ENCODE measurements at regions not wholly inside any gene's neighbourhood (a gene's known extent, or its start where the extent isn't known, plus 50 kb on each side); places are given as distances from the start of the nearest gene placed in this dataset.

DNA sequence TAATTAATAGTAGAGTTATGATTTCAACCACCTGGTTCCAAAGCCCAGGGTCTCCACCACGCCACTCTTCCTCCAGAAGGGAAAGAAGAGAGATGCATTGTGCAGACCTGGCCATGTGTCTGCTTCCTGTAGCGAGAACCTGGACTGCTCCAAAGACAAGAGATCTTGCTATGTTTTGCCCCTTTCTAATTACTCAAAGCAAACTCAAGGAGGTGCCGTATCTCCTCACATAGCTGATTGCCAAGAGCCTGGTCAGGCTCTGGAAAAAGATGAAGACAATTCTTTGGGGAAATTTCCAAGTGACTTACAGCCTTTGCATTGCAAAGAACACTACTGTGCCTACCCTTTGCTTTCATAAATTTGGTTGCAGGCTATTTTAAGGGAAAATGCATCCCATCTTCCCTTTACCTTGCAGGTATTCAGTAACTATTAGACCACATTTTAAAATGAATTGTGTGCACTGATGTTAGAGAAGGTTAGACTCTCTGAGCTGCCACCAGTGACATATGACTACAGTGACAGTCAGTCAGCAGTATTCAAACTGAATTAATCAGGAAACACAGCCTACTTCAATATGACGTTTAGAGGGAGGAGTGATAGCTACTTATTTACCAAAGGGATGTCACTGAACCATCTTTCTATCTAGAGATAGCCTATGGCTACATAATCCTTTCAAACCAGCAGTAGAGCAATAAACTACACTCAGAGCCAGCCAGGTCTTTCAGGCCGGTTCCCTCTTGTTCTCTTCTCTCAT lies 842.1 kb upstream of the FANCL start:
- Mint-ChIP-seq H3K9me3 (peaks cover 4% of the 10 kb centered on the region), H3K27me3 (ENCODE audit: low read depth) (no peaks in the 10 kb centered on the region), H3K36me3 (ENCODE audit: low read depth) (no peaks in the 10 kb centered on the region), H3K27ac (no peak overlapping the region), H3K4me3 (ENCODE audit: low read depth) (no peak overlapping the region), H3K4me1 (ENCODE audit: low read depth) (no peaks in the 10 kb centered on the region)
- DNase-seq (ENCODE audit: low spot score), result no peak
- intact Hi-C loops (cut with micrococcal nuclease), result no loop called here

DNA sequence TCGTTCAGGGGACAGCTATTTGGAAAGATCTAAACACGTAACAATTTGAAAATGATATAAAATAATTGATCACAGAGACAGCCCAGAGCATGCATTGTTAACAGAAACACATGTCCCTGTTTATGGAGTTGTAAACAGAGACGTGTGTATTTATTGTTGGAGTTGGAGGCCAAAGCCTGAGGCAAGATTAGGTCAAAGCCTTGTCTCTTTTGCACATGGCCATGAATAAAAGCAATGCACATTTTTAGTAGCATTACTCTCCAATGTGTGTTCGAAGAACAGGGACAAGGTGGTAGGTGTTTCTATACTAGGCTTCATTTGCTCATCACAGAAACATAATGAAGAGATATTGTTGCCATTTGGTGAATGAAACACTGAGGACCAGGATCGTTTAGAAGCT lies 841.5 kb upstream of the FANCL start:
- H3K27me3 Mint-ChIP-seq (ENCODE audit: low read depth), result no peaks in the 10 kb centered on the region
- no peak overlapping the region for H3K27ac Mint-ChIP-seq
- no peak overlapping the region for H3K4me3 Mint-ChIP-seq (ENCODE audit: low read depth)
- DNase-seq (ENCODE audit: low spot score), result no peak
- H3K9me3 Mint-ChIP-seq, result peaks cover 4% of the 10 kb centered on the region
- H3K4me1 Mint-ChIP-seq (ENCODE audit: low read depth), result no peaks in the 10 kb centered on the region
- H3K36me3 Mint-ChIP-seq (ENCODE audit: low read depth), result no peaks in the 10 kb centered on the region
- intact Hi-C loops (cut with micrococcal nuclease), result no loop called here

DNA sequence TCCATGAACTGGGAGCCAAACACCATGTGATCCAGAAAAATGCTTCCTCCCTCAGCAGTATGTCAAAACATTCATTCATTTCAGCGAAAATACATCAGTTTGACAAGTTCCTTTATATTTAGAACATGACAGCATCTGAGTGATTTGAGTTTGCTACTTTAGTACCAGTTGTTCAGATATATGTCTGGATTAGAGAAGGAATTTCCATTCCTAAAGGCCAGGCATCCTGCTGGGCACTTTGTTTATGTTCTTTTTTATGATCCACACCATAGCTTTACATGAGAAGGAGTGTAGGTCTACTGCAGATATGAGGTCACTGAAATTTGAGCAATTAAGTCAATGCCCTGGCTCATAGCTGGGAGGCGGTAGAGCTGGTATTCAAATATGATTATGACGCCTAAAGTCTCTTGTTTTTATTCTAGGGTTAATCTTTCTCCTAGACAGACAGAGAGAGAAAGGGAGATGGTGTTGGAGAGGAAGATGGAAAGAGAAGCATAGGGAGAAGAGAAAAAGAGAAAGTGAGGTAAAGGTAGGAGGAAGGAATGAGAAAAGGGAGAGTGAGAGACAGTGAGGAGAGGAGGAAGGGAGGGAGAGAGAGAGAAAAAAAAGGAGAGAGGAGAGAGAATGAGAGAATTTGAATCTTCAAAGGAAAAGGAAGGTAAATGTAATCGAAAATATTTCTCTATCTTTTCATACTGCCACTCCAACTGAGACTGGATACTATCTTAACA lies 839.5 kb upstream of the FANCL start:
- Mint-ChIP-seq H3K4me1 (ENCODE audit: low read depth) (no peaks in the 10 kb centered on the region), H3K4me3 (ENCODE audit: low read depth) (no peak overlapping the region), H3K9me3 (no peaks in the 10 kb centered on the region), H3K36me3 (ENCODE audit: low read depth) (no peaks in the 10 kb centered on the region), H3K27ac (no peak overlapping the region), H3K27me3 (ENCODE audit: low read depth) (no peaks in the 10 kb centered on the region)
- DNase-seq (ENCODE audit: low spot score), result no peak
- intact Hi-C loops (cut with micrococcal nuclease), result no loop called here

DNA sequence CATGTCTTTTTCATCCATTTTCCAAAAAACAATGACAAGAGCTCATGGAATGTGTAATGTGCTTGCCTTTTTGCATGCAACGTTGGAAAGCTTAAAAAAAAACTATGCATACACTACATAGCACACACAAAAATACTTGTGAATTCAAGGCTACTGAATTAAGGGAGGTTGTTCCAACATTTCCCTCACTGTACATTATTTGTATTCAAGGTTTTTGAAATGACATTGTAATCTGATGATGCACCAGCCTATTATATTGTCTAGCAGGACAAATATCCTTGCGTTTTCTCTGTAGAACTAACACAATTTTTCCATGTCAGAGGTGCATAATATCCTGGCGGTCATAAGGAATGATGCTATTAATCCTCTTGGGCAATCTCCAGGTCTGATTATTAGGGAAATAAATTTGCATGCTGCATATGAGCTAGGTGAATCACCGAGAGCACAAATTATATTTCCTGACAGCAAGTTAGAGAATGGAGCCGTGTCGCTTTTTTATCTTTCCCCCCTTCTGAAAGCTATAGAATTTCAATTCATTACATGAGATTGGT lies 836.9 kb upstream of the FANCL start:
- Mint-ChIP-seq H3K4me1 (ENCODE audit: low read depth) (no peaks in the 10 kb centered on the region), H3K27ac (no peak overlapping the region), H3K27me3 (ENCODE audit: low read depth) (no peaks in the 10 kb centered on the region), H3K9me3 (no peaks in the 10 kb centered on the region), H3K36me3 (ENCODE audit: low read depth) (no peaks in the 10 kb centered on the region), H3K4me3 (ENCODE audit: low read depth) (no peak overlapping the region)
- no peak for DNase-seq (ENCODE audit: low spot score)
- intact Hi-C loops (cut with micrococcal nuclease), result no loop called here

DNA sequence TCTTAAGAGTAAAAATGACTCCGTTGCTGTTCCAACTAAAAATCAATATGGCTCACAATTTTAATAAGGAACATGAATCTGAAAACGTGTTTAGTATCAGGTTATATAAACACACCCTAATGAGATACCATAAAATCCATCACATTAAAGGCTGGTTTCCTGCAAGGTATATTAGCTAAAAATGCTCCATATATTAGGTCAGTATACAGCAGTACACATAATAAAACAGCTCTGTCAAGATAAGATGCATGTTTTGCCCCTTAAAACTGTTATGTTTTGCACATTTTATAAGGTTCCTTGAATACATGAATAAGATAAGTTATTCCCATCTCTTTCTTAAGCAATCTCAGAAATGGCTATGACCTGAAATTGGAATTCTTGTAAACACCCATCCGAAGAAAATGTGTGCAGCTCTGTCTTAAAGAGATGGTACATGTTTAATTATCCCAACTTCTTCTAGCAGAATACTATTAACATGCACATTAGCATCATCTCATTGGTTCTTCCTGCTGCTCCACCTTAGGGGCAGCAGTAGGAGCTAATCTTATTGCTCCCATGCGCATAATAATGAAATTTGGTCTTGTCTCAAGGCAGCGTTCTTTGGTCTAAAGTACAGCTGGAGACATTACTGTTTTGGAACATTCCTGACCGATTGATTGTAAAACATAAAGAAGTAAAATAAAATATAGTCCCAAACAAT lies 836.1 kb upstream of the FANCL start:
- Mint-ChIP-seq H3K36me3 (ENCODE audit: low read depth) (no peaks in the 10 kb centered on the region), H3K4me1 (ENCODE audit: low read depth) (no peaks in the 10 kb centered on the region), H3K4me3 (ENCODE audit: low read depth) (no peak overlapping the region)

DNA sequence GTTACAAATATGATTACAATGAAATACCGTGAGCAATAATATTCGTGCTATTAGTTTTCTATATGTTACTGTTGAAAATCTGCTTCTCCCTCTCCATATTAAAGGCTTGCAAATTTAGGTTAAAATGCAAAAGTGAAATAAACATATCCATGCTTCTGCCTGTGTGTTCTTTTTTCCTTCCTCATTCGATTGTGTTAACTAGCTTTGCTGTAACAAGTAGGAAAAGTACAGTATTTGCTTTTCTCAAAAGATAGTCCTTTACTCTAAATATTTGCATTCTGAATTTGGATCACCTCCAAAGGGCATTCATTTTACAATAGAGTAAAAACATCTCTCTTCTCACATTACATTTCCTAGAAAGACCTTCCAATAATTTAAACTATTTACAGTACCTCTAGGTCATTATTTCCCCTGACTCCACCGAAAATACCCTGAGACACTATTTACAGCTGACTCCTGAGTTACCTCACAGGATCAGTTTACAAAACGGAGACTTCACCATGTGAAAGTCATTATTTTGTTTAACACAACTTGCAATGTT lies 835.0 kb upstream of the FANCL start:
- Mint-ChIP-seq H3K9me3 (no peaks in the 10 kb centered on the region), H3K36me3 (ENCODE audit: low read depth) (no peaks in the 10 kb centered on the region), H3K27me3 (ENCODE audit: low read depth) (no peaks in the 10 kb centered on the region), H3K4me1 (ENCODE audit: low read depth) (no peaks in the 10 kb centered on the region), H3K4me3 (ENCODE audit: low read depth) (no peak overlapping the region), H3K27ac (no peak overlapping the region)
- intact Hi-C loops (cut with micrococcal nuclease), result no loop called here
- DNase-seq (ENCODE audit: low spot score), result no peak

More for the DNA sequence above, 836.1 kb upstream of the FANCL start:
- no peak for DNase-seq (ENCODE audit: low spot score)
- intact Hi-C loops (cut with micrococcal nuclease), result no loop called here
- Mint-ChIP-seq H3K27ac (no peak overlapping the region), H3K27me3 (ENCODE audit: low read depth) (no peaks in the 10 kb centered on the region), H3K9me3 (no peaks in the 10 kb centered on the region)

DNA sequence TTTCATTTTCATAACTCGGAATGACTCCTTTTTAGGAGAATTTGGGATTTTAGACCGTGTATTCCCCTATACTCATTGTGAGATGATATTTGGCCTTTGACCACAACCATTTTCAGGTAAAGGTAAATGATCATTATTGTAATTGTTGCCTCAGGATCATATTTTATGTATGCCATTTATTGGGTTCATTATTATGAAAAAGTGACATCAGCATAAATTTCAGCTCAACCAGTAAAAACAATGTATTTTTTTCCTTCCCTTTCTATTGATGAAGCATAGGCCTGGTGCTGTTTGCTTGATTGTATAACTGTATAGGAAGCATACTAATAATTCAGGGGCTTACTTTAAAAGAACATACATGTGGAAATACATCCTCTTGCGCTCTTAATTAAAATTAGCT lies 832.9 kb upstream of the FANCL start:
- intact Hi-C loops (cut with micrococcal nuclease), result no loop called here
- no peaks in the 10 kb centered on the region for H3K27me3 Mint-ChIP-seq (ENCODE audit: low read depth)
- H3K27ac Mint-ChIP-seq, result no peak overlapping the region
- H3K36me3 Mint-ChIP-seq (ENCODE audit: low read depth), result no peaks in the 10 kb centered on the region
- H3K9me3 Mint-ChIP-seq, result no peaks in the 10 kb centered on the region
- H3K4me3 Mint-ChIP-seq (ENCODE audit: low read depth), result no peak overlapping the region
- no peak for DNase-seq (ENCODE audit: low spot score)
- H3K4me1 Mint-ChIP-seq (ENCODE audit: low read depth), result no peaks in the 10 kb centered on the region

DNA sequence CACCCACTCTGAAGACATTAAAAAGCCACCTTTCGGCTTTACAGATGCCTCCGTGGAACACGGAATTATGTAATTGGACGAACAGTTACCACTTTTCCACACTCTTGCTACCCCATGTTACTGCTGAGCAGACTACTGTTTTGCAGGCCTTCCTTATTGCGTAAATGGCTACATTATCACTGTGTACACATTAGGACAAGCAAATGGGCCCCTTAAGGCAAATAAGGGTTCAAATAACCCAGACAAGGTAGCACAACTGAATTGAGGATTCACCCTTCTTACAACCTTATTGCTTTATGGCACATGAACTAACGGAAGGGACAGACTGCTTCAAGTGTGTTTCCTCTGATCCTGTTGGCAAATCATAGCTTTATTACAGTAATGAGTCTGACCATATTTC lies 832.2 kb upstream of the FANCL start:
- Mint-ChIP-seq H3K4me1 (ENCODE audit: low read depth) (no peaks in the 10 kb centered on the region), H3K9me3 (no peaks in the 10 kb centered on the region), H3K27me3 (ENCODE audit: low read depth) (no peaks in the 10 kb centered on the region), H3K36me3 (ENCODE audit: low read depth) (no peaks in the 10 kb centered on the region), H3K27ac (no peak overlapping the region), H3K4me3 (ENCODE audit: low read depth) (no peak overlapping the region)
- no peak for DNase-seq (ENCODE audit: low spot score)
- intact Hi-C loops (cut with micrococcal nuclease), result no loop called here

DNA sequence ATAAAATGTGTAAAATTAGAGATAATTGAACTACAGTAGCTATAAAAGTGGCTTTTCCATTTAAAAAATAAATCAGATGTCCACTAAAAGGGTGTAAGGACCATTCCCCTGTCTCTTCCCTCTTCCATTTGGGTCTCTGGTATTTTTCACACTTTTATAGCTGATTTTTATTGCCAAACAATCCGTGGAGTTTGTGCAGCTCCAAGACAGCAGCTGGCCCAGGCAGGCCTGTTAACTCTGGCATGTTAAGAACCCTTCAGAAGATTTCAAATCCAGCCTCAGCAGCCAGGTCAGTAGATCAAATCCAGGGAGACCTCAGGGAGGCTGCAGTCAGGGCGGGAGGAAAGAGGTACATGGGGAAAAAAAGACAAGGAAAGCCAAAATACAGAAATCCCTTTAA lies 827.1 kb upstream of the FANCL start:
- Mint-ChIP-seq H3K9me3 (no peaks in the 10 kb centered on the region), H3K36me3 (ENCODE audit: low read depth) (no peaks in the 10 kb centered on the region), H3K4me3 (ENCODE audit: low read depth) (no peak overlapping the region), H3K27ac (no peak overlapping the region), H3K27me3 (ENCODE audit: low read depth) (no peaks in the 10 kb centered on the region), H3K4me1 (ENCODE audit: low read depth) (no peaks in the 10 kb centered on the region)
- intact Hi-C loops (cut with micrococcal nuclease), result no loop called here
- no peak for DNase-seq (ENCODE audit: low spot score)

DNA sequence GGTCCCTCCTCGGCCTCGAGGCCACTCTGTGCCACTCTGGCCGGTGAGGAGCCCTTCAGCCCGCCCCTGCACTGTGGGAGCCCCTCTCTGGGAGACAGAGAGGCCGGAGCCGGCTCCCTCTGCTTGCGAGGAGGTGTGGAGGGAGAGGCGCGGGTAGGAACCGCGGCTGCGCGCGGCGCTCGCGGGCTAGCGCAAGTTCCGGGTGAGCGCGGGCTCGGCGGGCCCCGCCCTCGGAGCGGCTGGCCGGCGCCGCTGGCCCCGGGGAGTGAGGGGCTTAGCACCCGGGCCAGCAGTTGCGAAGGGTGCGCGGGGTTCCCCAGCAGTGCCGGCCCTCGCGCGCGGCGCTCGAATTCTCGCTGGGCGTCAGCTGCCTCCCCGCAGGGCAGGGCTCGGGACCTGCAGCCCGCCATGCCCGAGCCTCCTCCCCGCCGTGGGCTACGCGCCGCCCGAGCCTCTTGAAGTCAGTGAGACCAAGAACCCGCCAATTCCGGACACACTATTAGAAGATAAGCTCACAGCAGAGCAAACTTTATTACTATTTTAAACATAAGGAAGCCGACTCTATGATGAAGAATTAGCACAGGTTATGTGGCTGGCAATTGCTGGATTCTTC lies 825.8 kb upstream of the FANCL start:
- Mint-ChIP-seq H3K27ac (no peak overlapping the region), H3K4me3 (ENCODE audit: low read depth) (no peak overlapping the region), H3K4me1 (ENCODE audit: low read depth) (no peaks in the 10 kb centered on the region), H3K9me3 (no peaks in the 10 kb centered on the region), H3K36me3 (ENCODE audit: low read depth) (no peaks in the 10 kb centered on the region), H3K27me3 (ENCODE audit: low read depth) (no peaks in the 10 kb centered on the region)
- intact Hi-C loops (cut with micrococcal nuclease), result no loop called here
- DNase-seq (ENCODE audit: low spot score), result no peak

DNA sequence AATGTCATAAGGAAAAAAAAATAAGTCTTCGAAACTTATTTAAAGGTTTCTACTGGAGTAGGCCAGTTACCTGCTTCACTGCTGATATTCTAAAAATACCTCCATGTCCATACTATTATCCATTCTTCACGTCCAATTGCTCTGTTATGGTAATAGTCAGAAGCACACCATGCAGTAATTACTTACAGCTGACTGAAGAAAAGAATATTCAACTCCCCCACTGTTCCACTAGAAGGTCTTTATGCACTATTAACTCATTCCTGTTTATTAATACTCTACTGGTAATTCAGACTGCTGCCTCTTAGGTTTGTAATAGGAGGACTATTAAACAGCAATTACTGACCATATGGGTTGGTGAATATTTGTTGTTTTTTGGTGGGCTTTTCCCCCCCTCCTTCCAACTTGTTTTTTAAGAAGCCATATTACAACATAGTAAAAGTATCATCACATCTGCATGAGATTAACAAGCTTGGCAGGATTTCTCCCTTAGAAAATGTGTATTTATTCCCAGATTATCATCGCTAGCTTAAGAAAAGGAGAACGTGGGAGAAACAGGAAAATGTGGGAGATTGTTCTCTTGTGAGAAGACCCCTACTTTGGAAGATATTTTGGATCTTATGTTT lies 806.4 kb upstream of the FANCL start:
- Mint-ChIP-seq H3K36me3 (ENCODE audit: low read depth) (no peaks in the 10 kb centered on the region), H3K4me3 (ENCODE audit: low read depth) (no peak overlapping the region), H3K27ac (no peak overlapping the region), H3K4me1 (ENCODE audit: low read depth) (no peaks in the 10 kb centered on the region), H3K27me3 (ENCODE audit: low read depth) (no peaks in the 10 kb centered on the region), H3K9me3 (no peaks in the 10 kb centered on the region)
- no peak for DNase-seq (ENCODE audit: low spot score)
- intact Hi-C loops (cut with micrococcal nuclease), result no loop called here
